ENCODE measurements at regions not wholly inside any gene's neighbourhood (a gene's known extent, or its start where the extent isn't known, plus 50 kb on each side); places are given as distances from the start of the nearest gene placed in this dataset.

GRCh38 chr6:94600636-94601035 lies 976.7 kb upstream of the MANEA start:
- ATAC-seq (ENCODE audit: low FRiP score) = no peak
- no peak for TF ChIP-seq CTCF (IDR thresholded peaks at IDR 0.05)
- no peak for DNase-seq (ENCODE audit: low spot score)

GRCh38 chr6:94597487-94597886 lies 979.8 kb upstream of the MANEA start:
- TF ChIP-seq CTCF (IDR thresholded peaks at IDR 0.05) = no peak
- DNase-seq (ENCODE audit: low spot score) (no peak), ATAC-seq (ENCODE audit: low FRiP score) (no peak)

GRCh38 chr6:94590416-94590815 lies 986.9 kb upstream of the MANEA start:
- ATAC-seq (ENCODE audit: low FRiP score) (no peak), DNase-seq (ENCODE audit: low spot score) (no peak)
- no peak for TF ChIP-seq CTCF (IDR thresholded peaks at IDR 0.05)

- ATAC-seq (ENCODE audit: low FRiP score) = no peak
- DNase-seq (ENCODE audit: low spot score) = no peak
Measured at GRCh38 chr6:94588301-94588700, 989.0 kb upstream of the MANEA start.

GRCh38 chr6:94584211-94584610 lies 993.1 kb upstream of the MANEA start:
- DNase-seq (ENCODE audit: low spot score) (no peak), ATAC-seq (ENCODE audit: low FRiP score) (no peak)
- no peak for TF ChIP-seq CTCF (IDR thresholded peaks at IDR 0.05)

More at GRCh38 chr6:94588301-94588700, 989.0 kb upstream of the MANEA start:
- no peak for TF ChIP-seq CTCF (IDR thresholded peaks at IDR 0.05)

GRCh38 chr6:94570581-94570980 lies 1006.8 kb upstream of the MANEA start:
- ATAC-seq (ENCODE audit: low FRiP score) (no peak), DNase-seq (ENCODE audit: low spot score) (no peak)
- TF ChIP-seq CTCF (IDR thresholded peaks at IDR 0.05) = no peak

GRCh38 chr6:94562846-94563245 lies 1014.5 kb upstream of the MANEA start:
- ATAC-seq (ENCODE audit: low FRiP score) = no peak
- TF ChIP-seq CTCF (IDR thresholded peaks at IDR 0.05) = no peak
- no peak for DNase-seq (ENCODE audit: low spot score)
